ENCODE measurements at regions not wholly inside any gene's neighbourhood (a gene's known extent, or its start where the extent isn't known, plus 50 kb on each side); places are given as distances from the start of the nearest gene placed in this dataset.
A peak's percentile ranks its signal among the peaks of the same experiment; 100 is the strongest.
"Not testable (repeated sequence)": the region's sequence is repeated elsewhere in the genome, so short reads cannot be mapped to it uniquely, and the experiment has no call there.

- no peak for DNase-seq (ENCODE audit: low spot score)
These were observed 1231.2 kb downstream of the GATA3 start for GRCh38 chr10:9285690-9286089.

- DNase-seq (ENCODE audit: low spot score), result no peak
These were observed 1235.3 kb downstream of the GATA3 start for GRCh38 chr10:9289811-9290210.

- DNase-seq (ENCODE audit: low spot score), result no peak
These were observed 1236.6 kb downstream of the GATA3 start for GRCh38 chr10:9291081-9291480.

- no peak for DNase-seq (ENCODE audit: low spot score)
These were observed 1239.7 kb downstream of the GATA3 start for GRCh38 chr10:9294132-9294663.

- DNase-seq (ENCODE audit: low spot score), result no peak
These were observed 1240.4 kb downstream of the GATA3 start for GRCh38 chr10:9294865-9295264.

GRCh38 chr10:9296190-9296589 is 1241.7 kb downstream of the GATA3 start:
- DNase-seq (ENCODE audit: low spot score), result peak; percentile 45

- no peak for DNase-seq (ENCODE audit: low spot score)
These were observed 1243.1 kb downstream of the GATA3 start for GRCh38 chr10:9297580-9297979.

- DNase-seq (ENCODE audit: low spot score), result no peak
These were observed 1245.5 kb downstream of the GATA3 start for GRCh38 chr10:9299966-9300365.

- peak; percentile 12 for DNase-seq (ENCODE audit: low spot score)
These were observed 1246.7 kb downstream of the GATA3 start for GRCh38 chr10:9301148-9301547.

GRCh38 chr10:9301554-9301953 is 1247.1 kb downstream of the GATA3 start:
- no peak for DNase-seq (ENCODE audit: low spot score)

GRCh38 chr10:9302140-9302746 is 1247.8 kb downstream of the GATA3 start:
- peak; percentile 32 for DNase-seq (ENCODE audit: low spot score)

- DNase-seq (ENCODE audit: low spot score), result peak; percentile 19
These were observed 1250.6 kb downstream of the GATA3 start for GRCh38 chr10:9305018-9305655.

- DNase-seq (ENCODE audit: low spot score), result peak; percentile 11
These were observed 1257.4 kb downstream of the GATA3 start for GRCh38 chr10:9311702-9312499.

GRCh38 chr10:9315292-9315691 is 1260.8 kb downstream of the GATA3 start:
- no peak for DNase-seq (ENCODE audit: low spot score)

- peak; percentile 52 for DNase-seq (ENCODE audit: low spot score)
These were observed 1277.1 kb downstream of the GATA3 start for GRCh38 chr10:9331583-9332008.

- no peak for DNase-seq (ENCODE audit: low spot score)
These were observed 1279.8 kb downstream of the GATA3 start for GRCh38 chr10:9334270-9334669.

- no peak for DNase-seq (ENCODE audit: low spot score)
These were observed 1285.2 kb downstream of the GATA3 start for GRCh38 chr10:9339716-9340115.

- peak; percentile 49 for DNase-seq (ENCODE audit: low spot score)
These were observed 1288.5 kb downstream of the GATA3 start for GRCh38 chr10:9342885-9343570.

- DNase-seq (ENCODE audit: low spot score), result not testable (repeated sequence)
These were observed 1293.4 kb downstream of the GATA3 start for GRCh38 chr10:9347933-9348332.

GRCh38 chr10:9357471-9357870 is 1303.0 kb downstream of the GATA3 start:
- DNase-seq (ENCODE audit: low spot score), result no peak

- DNase-seq (ENCODE audit: low spot score), result no peak
These were observed 1308.2 kb downstream of the GATA3 start for GRCh38 chr10:9362721-9363120.

- DNase-seq (ENCODE audit: low spot score), result no peak
These were observed 1324.7 kb downstream of the GATA3 start for GRCh38 chr10:9379183-9379582.

All from AG20443 (cell line).